Retinal pigment epithelial cell (primary cell): ENCODE measurements at regions not wholly inside any gene's neighbourhood (a gene's known extent, or its start where the extent isn't known, plus 50 kb on each side); places are given as distances from the start of the nearest gene placed in this dataset.

ENCODE experiments used
- DNase-seq: peaks from one replicate; pipeline ENCODE4 v3.0.0-alpha.2; 2010; ENCODE audit warnings: low read depth
- H3K4me3 ChIP-seq: 2 replicates; pipeline ENCODE4 v1.5.1; 2011; ENCODE audit warnings: mild to moderate bottlenecking, low read length, control low read depth, moderate library complexity
- CTCF ChIP-seq: conservative IDR thresholded peaks from 2 replicates; pipeline ENCODE4 v1.5.1; 2011; ENCODE audit warnings: low read depth, low read length, control low read depth, inconsistent platforms

DNA sequence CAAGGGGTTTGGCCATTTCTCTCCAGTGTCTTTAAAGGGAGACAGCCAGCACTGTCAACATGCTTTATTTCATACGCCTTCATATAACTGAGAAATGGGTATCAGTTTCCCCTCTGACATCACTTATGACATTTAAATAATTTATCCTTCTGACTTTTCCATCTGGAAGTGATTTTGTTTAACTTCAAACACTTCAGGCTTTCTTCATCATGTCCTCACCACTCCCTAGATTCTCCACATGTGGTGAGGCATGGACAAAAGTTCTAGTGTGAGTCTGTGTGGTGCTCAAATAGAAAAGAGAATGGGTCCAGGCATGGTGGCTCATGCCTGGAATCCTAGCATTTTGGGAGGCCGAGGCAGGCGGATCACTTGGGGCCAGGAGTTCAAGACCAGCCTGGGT, 158.6 kb downstream of the TXNL1 start:
- no peak overlapping the region for H3K4me3 ChIP-seq
- TF ChIP-seq CTCF = no peak
- DNase-seq = no peak

DNA sequence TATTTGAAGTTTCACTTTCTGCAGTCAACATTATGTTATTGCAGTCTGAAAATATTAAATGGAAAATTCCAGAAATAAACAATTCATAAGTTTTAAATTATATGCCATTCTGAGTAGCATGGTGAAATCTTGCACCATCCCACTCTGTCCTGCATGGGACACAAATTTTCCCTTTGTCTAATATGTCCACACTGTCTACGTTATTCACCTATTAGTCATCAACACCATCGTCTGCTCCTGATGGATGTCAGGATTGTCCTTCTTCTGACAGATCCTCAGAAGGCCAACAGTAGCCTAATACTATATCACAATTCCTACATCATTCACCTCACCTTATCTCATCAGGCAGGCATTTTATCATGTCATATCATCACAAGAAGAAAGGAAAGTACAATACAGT, 163.1 kb downstream of the TXNL1 start:
- TF ChIP-seq CTCF = no peak
- no peak overlapping the region for H3K4me3 ChIP-seq
- DNase-seq = no peak

- no peak for DNase-seq
- TF ChIP-seq CTCF = no peak
- H3K4me3 ChIP-seq = no peak overlapping the region
Measured at GRCh38 chr18:56473400-56474024, 164.9 kb downstream of the TXNL1 start.

- no peak overlapping the region for H3K4me3 ChIP-seq
- TF ChIP-seq CTCF = no peak
Measured at GRCh38 chr18:56470406-56471351, 167.7 kb downstream of the TXNL1 start.

GRCh38 chr18:56469582-56469981, 168.8 kb downstream of the TXNL1 start:
- no peak overlapping the region for H3K4me3 ChIP-seq
- DNase-seq = no peak
- no peak for TF ChIP-seq CTCF

More at GRCh38 chr18:56470406-56471351, 167.7 kb downstream of the TXNL1 start:
- DNase-seq = no peak

GRCh38 chr18:56468396-56468795, 170.0 kb downstream of the TXNL1 start:
- DNase-seq = no peak
- H3K4me3 ChIP-seq = no peak overlapping the region
- no peak for TF ChIP-seq CTCF
